PC-3 (cell line): ENCODE measurements at regions not wholly inside any gene's neighbourhood (a gene's known extent, or its start where the extent isn't known, plus 50 kb on each side); places are given as distances from the start of the nearest gene placed in this dataset.
A peak's percentile ranks its signal among the peaks of the same experiment; 100 is the strongest.

Source experiments
- ATAC-seq: fragments of 200-7000 bp; cut with Tn5 transposase; 2 replicates; pipeline ENCODE4 v1.9.1; 2020; ENCODE audit warnings: mild to moderate bottlenecking, moderate library complexity
- BruUV-seq: library from RNA; stranded (reverse); fragments of 400-500 nt; replicated peaks from 2 replicates; lab custom pipeline; 2021; lab: Mats Ljungman, UMichigan
- CTCF ChIA-PET: fragments of 300-600 bp; sonication (Branson Sonifier 250); formaldehyde crosslinking; loops from one replicate; lab custom pipeline; 2022; ENCODE audit warnings: antibody characterized with exemption; lab: Charles Lee
- POLR2A ChIA-PET: fragments of 300-600 bp; sonication (Branson Sonifier 250); formaldehyde crosslinking; loops from one replicate; lab custom pipeline; 2022; ENCODE audit warnings: antibody characterized with exemption; ENCODE audit not compliant: unreplicated experiment; lab: Charles Lee
- DNase-seq: peaks from one replicate; pipeline ENCODE4 v3.0.0-alpha.2; 2015
- H2AFZ ChIP-seq: fragments of 300-600 bp; sonication (generic); 2 replicates; pipeline ENCODE4 v1.6.0; 2016; ENCODE audit warnings: antibody characterized with exemption, low read length
- H3F3A ChIP-seq: fragments of 300-600 bp; sonication (generic); one replicate; pipeline ENCODE4 v1.6.0; 2017; ENCODE audit warnings: antibody characterized with exemption, low read length, control low read depth, mild to moderate bottlenecking; ENCODE audit not compliant: unreplicated experiment
- H3K27ac ChIP-seq: fragments of 300-600 bp; sonication (generic); 2 replicates; pipeline ENCODE4 v1.5.1; 2016; ENCODE audit warnings: mild to moderate bottlenecking, low read length
- H3K27me3 ChIP-seq: fragments of 300-600 bp; sonication (generic); 2 replicates; pipeline ENCODE4 v1.6.1; 2016; ENCODE audit warnings: low read length, mixed read lengths
- H3K36me3 ChIP-seq: fragments of 300-600 bp; sonication (generic); 2 replicates; pipeline ENCODE4 v1.6.1; 2016; ENCODE audit warnings: low read depth, mixed run types, low read length, mixed read lengths
- H3K4me1 ChIP-seq: fragments of 300-600 bp; sonication (generic); 2 replicates; pipeline ENCODE4 v1.5.1; 2016; ENCODE audit warnings: low read length; ENCODE audit not compliant: insufficient read depth
- H3K4me2 ChIP-seq: fragments of 300-600 bp; sonication (generic); 2 replicates; pipeline ENCODE4 v1.6.0; 2016; ENCODE audit warnings: low read length
- H3K4me3 ChIP-seq: fragments of 300-600 bp; sonication (generic); 2 replicates; pipeline ENCODE4 v1.5.1; 2016; ENCODE audit warnings: mild to moderate bottlenecking, low read length, mixed read lengths
- H3K79me2 ChIP-seq: fragments of 300-600 bp; sonication (generic); 2 replicates; pipeline ENCODE4 v1.6.1; 2017; ENCODE audit warnings: low read length, mixed read lengths
- H3K9ac ChIP-seq: fragments of 300-600 bp; sonication (generic); 2 replicates; pipeline ENCODE4 v1.6.0; 2016; ENCODE audit warnings: mild to moderate bottlenecking, low read length
- H3K9me2 ChIP-seq: fragments of 300-600 bp; sonication (generic); replicated peaks from 2 replicates; pipeline ENCODE4 v1.6.1; 2016; ENCODE audit warnings: mixed run types, low read length, mixed read lengths
- H3K9me3 ChIP-seq: fragments of 300-600 bp; sonication (generic); 2 replicates; pipeline ENCODE4 v1.6.1; 2016; ENCODE audit warnings: low read length, mixed read lengths
- H4K20me1 ChIP-seq: fragments of 300-600 bp; sonication (generic); 2 replicates; pipeline ENCODE4 v1.6.1; 2016; ENCODE audit warnings: low read length, mixed read lengths
- CTCF ChIP-seq: fragments of 300-600 bp; sonication (generic); conservative IDR thresholded peaks from 2 replicates; pipeline ENCODE4 v1.5.1; 2017; ENCODE audit warnings: antibody characterized with exemption, low read depth, mild to moderate bottlenecking, low read length
- EZH2 ChIP-seq: fragments of 300-600 bp; sonication (generic); IDR thresholded peaks from one replicate; pipeline ENCODE4 v1.6.1; 2017; ENCODE audit warnings: antibody characterized with exemption, mild to moderate bottlenecking, low read length; ENCODE audit not compliant: unreplicated experiment
- EZH2phosphoT487 ChIP-seq: fragments of 300-600 bp; sonication (generic); IDR thresholded peaks from 2 replicates; pipeline ENCODE4 v1.6.1; 2018; ENCODE audit warnings: mild to moderate bottlenecking, antibody characterized with exemption, low read length, borderline replicate concordance
- intact Hi-C: fragments of 100-400 bp; cut with micrococcal nuclease; formaldehyde crosslinking; loops from 2 replicates; pipeline ENCODE4 v1.9.0; 2023

- H3K27me3 ChIP-seq = no peaks in the 10 kb centered on the region
- no peaks in the 10 kb centered on the region for H3F3A ChIP-seq
- intact Hi-C loops = loop anchor here (10.0 kb wide), 1 partner anchor 416 kb away; no protein-coding TSS in a partner anchor
- H4K20me1 ChIP-seq = no peaks in the 10 kb centered on the region
- POLR2A ChIA-PET = no interaction called here
- CTCF ChIA-PET = no interaction called here
- H3K36me3 ChIP-seq = no peaks in the 10 kb centered on the region
- H2AFZ ChIP-seq = no peak overlapping the region
- no peak overlapping the region for H3K27ac ChIP-seq
- H3K4me3 ChIP-seq = no peak overlapping the region
- H3K4me1 ChIP-seq = no peaks in the 10 kb centered on the region
- H3K9me3 ChIP-seq = no peaks in the 10 kb centered on the region
- no peak overlapping the region for H3K4me2 ChIP-seq
- DNase-seq (no peak), ATAC-seq (no peak)
- H3K9ac ChIP-seq = no peak overlapping the region
- no peaks in the 10 kb centered on the region for H3K79me2 ChIP-seq
- BruUV-seq = no TSS peak
- no peaks in the 10 kb centered on the region for H3K9me2 ChIP-seq
- TF ChIP-seq EZH2phosphoT487 (no peak), CTCF (no peak), EZH2 (no peak)
These were observed 58.0 kb downstream of the CGGBP1 start for GRCh38 chr3:88000853-88001252.

- no peak overlapping the region for H3K27ac ChIP-seq
- BruUV-seq = no TSS peak
- H3K9me3 ChIP-seq = no peaks in the 10 kb centered on the region
- peaks cover 2% of the 10 kb centered on the region; the same call in 1 of the 2 replicates for H3K4me1 ChIP-seq
- POLR2A ChIA-PET = no interaction called here
- intact Hi-C loops = no loop called here
- H3F3A ChIP-seq = no peaks in the 10 kb centered on the region
- no peak for DNase-seq
- H2AFZ ChIP-seq = no peak overlapping the region
- no peak for ATAC-seq
- CTCF ChIA-PET = no interaction called here
- no peaks in the 10 kb centered on the region for H4K20me1 ChIP-seq
- H3K4me2 ChIP-seq = no peak overlapping the region
- H3K27me3 ChIP-seq = no peaks in the 10 kb centered on the region
- no peaks in the 10 kb centered on the region for H3K36me3 ChIP-seq
- H3K9ac ChIP-seq = no peak overlapping the region
- H3K4me3 ChIP-seq = no peak overlapping the region
- no peak for TF ChIP-seq EZH2
- TF ChIP-seq EZH2phosphoT487 = no peak
- no peak for TF ChIP-seq CTCF
- no peaks in the 10 kb centered on the region for H3K9me2 ChIP-seq
- H3K79me2 ChIP-seq = no peaks in the 10 kb centered on the region
These were observed 60.8 kb downstream of the CGGBP1 start for GRCh38 chr3:87997966-87998365.

GRCh38 chr3:87997298-87997697 lies 61.5 kb downstream of the CGGBP1 start:
- no peaks in the 10 kb centered on the region for H3K9me3 ChIP-seq
- no peaks in the 10 kb centered on the region for H3F3A ChIP-seq
- no TSS peak for BruUV-seq
- intact Hi-C loops = no loop called here
- no peak overlapping the region for H2AFZ ChIP-seq
- CTCF ChIA-PET = no interaction called here
- POLR2A ChIA-PET = no interaction called here
- H3K9me2 ChIP-seq = no peaks in the 10 kb centered on the region
- H3K27me3 ChIP-seq = no peaks in the 10 kb centered on the region
- H3K79me2 ChIP-seq = no peaks in the 10 kb centered on the region
- DNase-seq (peak; percentile 20), ATAC-seq (no peak)
- no peaks in the 10 kb centered on the region for H3K36me3 ChIP-seq
- peaks cover 8% of the 10 kb centered on the region for H3K4me1 ChIP-seq
- no peak for TF ChIP-seq EZH2phosphoT487
- TF ChIP-seq CTCF = no peak
- TF ChIP-seq EZH2 = no peak
- H4K20me1 ChIP-seq = no peaks in the 10 kb centered on the region
- no peak overlapping the region for H3K27ac ChIP-seq
- H3K4me3 ChIP-seq = no peak overlapping the region
- H3K4me2 ChIP-seq = no peak overlapping the region
- no peak overlapping the region for H3K9ac ChIP-seq
